ENCODE measurements at regions not wholly inside any gene's neighbourhood (a gene's known extent, or its start where the extent isn't known, plus 50 kb on each side); places are given as distances from the start of the nearest gene placed in this dataset.

DNA sequence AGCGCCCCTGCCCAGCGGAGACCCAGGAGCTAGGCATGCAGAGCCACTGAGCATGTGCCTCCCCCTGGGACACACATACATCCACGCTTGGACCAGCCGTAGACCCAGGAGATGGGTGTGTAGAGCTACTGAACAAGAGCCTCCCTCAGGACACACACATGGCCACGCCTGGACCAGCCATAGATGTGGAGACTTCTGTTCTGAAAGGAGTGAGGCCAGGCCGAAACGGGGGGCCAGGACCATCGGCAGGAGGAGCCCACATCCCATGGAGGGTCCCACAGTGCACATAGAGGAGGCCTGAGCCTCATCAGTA lies 340.4 kb downstream of the TCERG1L start:
- TF ChIP-seq POLR2A (IDR thresholded peaks at IDR 0.05): no peak
- TF ChIP-seq, protein P1, sequence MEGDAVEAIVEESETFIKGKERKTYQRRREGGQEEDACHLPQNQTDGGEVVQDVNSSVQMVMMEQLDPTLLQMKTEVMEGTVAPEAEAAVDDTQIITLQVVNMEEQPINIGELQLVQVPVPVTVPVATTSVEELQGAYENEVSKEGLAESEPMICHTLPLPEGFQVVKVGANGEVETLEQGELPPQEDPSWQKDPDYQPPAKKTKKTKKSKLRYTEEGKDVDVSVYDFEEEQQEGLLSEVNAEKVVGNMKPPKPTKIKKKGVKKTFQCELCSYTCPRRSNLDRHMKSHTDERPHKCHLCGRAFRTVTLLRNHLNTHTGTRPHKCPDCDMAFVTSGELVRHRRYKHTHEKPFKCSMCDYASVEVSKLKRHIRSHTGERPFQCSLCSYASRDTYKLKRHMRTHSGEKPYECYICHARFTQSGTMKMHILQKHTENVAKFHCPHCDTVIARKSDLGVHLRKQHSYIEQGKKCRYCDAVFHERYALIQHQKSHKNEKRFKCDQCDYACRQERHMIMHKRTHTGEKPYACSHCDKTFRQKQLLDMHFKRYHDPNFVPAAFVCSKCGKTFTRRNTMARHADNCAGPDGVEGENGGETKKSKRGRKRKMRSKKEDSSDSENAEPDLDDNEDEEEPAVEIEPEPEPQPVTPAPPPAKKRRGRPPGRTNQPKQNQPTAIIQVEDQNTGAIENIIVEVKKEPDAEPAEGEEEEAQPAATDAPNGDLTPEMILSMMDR (IDR thresholded peaks at IDR 0.05): no peak
- TF ChIP-seq EP300 (IDR thresholded peaks at IDR 0.05): no peak
